Glomerular visceral epithelial cell (primary cell): ENCODE measurements at regions not wholly inside any gene's neighbourhood (a gene's known extent, or its start where the extent isn't known, plus 50 kb on each side); places are given as distances from the start of the nearest gene placed in this dataset.
"Not testable (repeated sequence)": the region's sequence is repeated elsewhere in the genome, so short reads cannot be mapped to it uniquely, and the experiment has no call there.

Experiments used
- DNase-seq: peaks from one replicate; pipeline ENCODE4 v3.0.0-alpha.2; 2016; ENCODE audit errors: extremely low spot score

GRCh38 chr13:67943116-67943515 is 713.0 kb upstream of the PCDH9 start:
- no peak for DNase-seq

- DNase-seq: no peak
Measured at GRCh38 chr13:67935626-67936025, 705.5 kb upstream of the PCDH9 start.

GRCh38 chr13:67934617-67935330 is 704.6 kb upstream of the PCDH9 start:
- DNase-seq: no peak

GRCh38 chr13:67932991-67933390 is 702.9 kb upstream of the PCDH9 start:
- DNase-seq: no peak

GRCh38 chr13:67917291-67917987 is 687.3 kb upstream of the PCDH9 start:
- DNase-seq: no peak

GRCh38 chr13:67916650-67917049 is 686.5 kb upstream of the PCDH9 start:
- no peak for DNase-seq

- no peak for DNase-seq
Measured at GRCh38 chr13:67914535-67914934, 684.4 kb upstream of the PCDH9 start.

GRCh38 chr13:67902960-67903359 is 672.8 kb upstream of the PCDH9 start:
- not testable (repeated sequence) for DNase-seq

- DNase-seq: no peak
Measured at GRCh38 chr13:67880916-67881315, 650.8 kb upstream of the PCDH9 start.

- no peak for DNase-seq
Measured at GRCh38 chr13:67878376-67878775, 648.2 kb upstream of the PCDH9 start.

- no peak for DNase-seq
Measured at GRCh38 chr13:67877031-67877430, 646.9 kb upstream of the PCDH9 start.

- no peak for DNase-seq
Measured at GRCh38 chr13:67867206-67867605, 637.1 kb upstream of the PCDH9 start.

- DNase-seq: no peak
Measured at GRCh38 chr13:67860315-67860714, 630.2 kb upstream of the PCDH9 start.

- DNase-seq: no peak
Measured at GRCh38 chr13:67859904-67860303, 629.8 kb upstream of the PCDH9 start.

- no peak for DNase-seq
Measured at GRCh38 chr13:67857581-67858310, 627.6 kb upstream of the PCDH9 start.

GRCh38 chr13:67856955-67857354 is 626.8 kb upstream of the PCDH9 start:
- no peak for DNase-seq

GRCh38 chr13:67855741-67856238 is 625.7 kb upstream of the PCDH9 start:
- DNase-seq: no peak

GRCh38 chr13:67854990-67855389 is 624.9 kb upstream of the PCDH9 start:
- DNase-seq: no peak

GRCh38 chr13:67844574-67844973 is 614.4 kb upstream of the PCDH9 start:
- DNase-seq: no peak

- no peak for DNase-seq
Measured at GRCh38 chr13:67841071-67841470, 610.9 kb upstream of the PCDH9 start.

GRCh38 chr13:67833564-67833963 is 603.4 kb upstream of the PCDH9 start:
- no peak for DNase-seq

- DNase-seq: no peak
Measured at GRCh38 chr13:67829641-67830040, 599.5 kb upstream of the PCDH9 start.

GRCh38 chr13:67827992-67828391 is 597.9 kb upstream of the PCDH9 start:
- DNase-seq: no peak
